Cardiac fibroblast (primary cell): ENCODE measurements at regions not wholly inside any gene's neighbourhood (a gene's known extent, or its start where the extent isn't known, plus 50 kb on each side); places are given as distances from the start of the nearest gene placed in this dataset.
A peak's percentile ranks its signal among the peaks of the same experiment; 100 is the strongest.

Source experiments
- DNase-seq, 2 donors: peaks; one replicate each; pipeline versions ENCODE4 v3.0.0 to v3.0.0-alpha.2; 2010; ENCODE audit warnings: low read depth in 2 of 2
- H3K4me3 ChIP-seq, 2 donors: replicated peaks in 1 of 2; 1 replicate in 1 of 2; 2 replicates in 1 of 2; pipeline ENCODE4 v1.5.1; 2011; ENCODE audit warnings: low read depth in 2 of 2, low read length in 2 of 2, mild to moderate bottlenecking in 2 of 2, moderate library complexity in 1 of 2
- CTCF ChIP-seq: IDR thresholded peaks from one replicate; pipeline ENCODE4 v1.5.1; 2011; ENCODE audit warnings: low read depth, mild to moderate bottlenecking, low read length, inconsistent platforms

- no peak for DNase-seq
- H3K4me3 ChIP-seq: no peak overlapping the region
- no peak for TF ChIP-seq CTCF
These were observed 236.8 kb upstream of the TNP1 start for GRCh38 chr2:217096474-217097225.

- H3K4me3 ChIP-seq: no peak overlapping the region
- TF ChIP-seq CTCF: no peak
- DNase-seq: no peak
These were observed 235.8 kb upstream of the TNP1 start for GRCh38 chr2:217095511-217096205.

DNA sequence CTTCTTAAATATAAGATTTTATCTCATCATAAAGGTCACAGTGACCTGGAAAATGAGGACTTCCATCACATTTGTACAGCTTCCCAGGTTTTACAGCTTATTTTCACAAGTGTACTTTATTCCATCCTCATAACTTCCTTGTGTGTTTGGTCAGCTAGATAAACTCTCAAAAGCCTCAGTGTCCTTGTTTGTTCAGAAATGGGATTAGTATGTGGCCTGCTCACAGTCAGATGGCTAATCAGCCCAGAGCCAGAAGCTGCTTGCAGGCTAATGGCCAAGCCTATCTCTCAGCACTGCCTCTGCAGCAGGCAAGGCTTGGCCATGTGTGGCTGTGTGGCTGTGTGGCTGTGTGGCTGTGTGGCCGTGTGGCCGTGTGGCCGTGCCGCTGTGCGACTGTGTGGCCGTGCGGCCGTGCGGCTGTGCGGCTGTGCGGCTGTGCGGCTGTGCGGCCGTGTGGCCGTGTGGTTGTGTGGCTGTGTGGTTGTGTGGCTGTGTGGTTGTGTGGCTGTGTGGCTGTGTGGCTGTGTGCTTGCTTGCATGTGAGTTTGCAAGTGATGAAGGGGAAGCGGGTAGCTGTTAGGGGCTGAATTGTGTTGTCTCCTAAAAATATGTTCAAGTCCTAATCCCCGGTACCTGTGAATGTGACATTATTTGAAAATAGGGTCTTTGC lies 233.0 kb upstream of the TNP1 start:
- TF ChIP-seq CTCF: no peak
- DNase-seq: no peak

GRCh38 chr2:217091531-217091930 lies 231.7 kb upstream of the TNP1 start:
- no peak overlapping the region for H3K4me3 ChIP-seq
- no peak for DNase-seq
- no peak for TF ChIP-seq CTCF

More for the DNA sequence above, 233.0 kb upstream of the TNP1 start:
- H3K4me3 ChIP-seq: no peak overlapping the region

GRCh38 chr2:217090884-217091283 lies 231.0 kb upstream of the TNP1 start:
- TF ChIP-seq CTCF: no peak
- no peak overlapping the region for H3K4me3 ChIP-seq
- no peak for DNase-seq

GRCh38 chr2:217090024-217090473 lies 230.2 kb upstream of the TNP1 start:
- TF ChIP-seq CTCF: no peak
- H3K4me3 ChIP-seq: no peak overlapping the region
- peak; percentile 40 to 61 for DNase-seq
